Rectal smooth muscle tissue (tissue), 1 donor: ENCODE measurements at regions not wholly inside any gene's neighbourhood (a gene's known extent, or its start where the extent isn't known, plus 50 kb on each side); places are given as distances from the start of the nearest gene placed in this dataset.

Experiments used
- H3K27ac ChIP-seq: one replicate; pipeline ENCODE4 v1.7.0; 2013; ENCODE audit warnings: low read depth, low read length, inconsistent platforms
- H3K27me3 ChIP-seq: one replicate; pipeline ENCODE4 v1.7.0; 2013; ENCODE audit warnings: low read length; ENCODE audit not compliant: control insufficient read depth, insufficient read depth
- H3K36me3 ChIP-seq: one replicate; pipeline ENCODE4 v1.7.0; 2013; ENCODE audit warnings: low read length; ENCODE audit not compliant: control insufficient read depth, insufficient read depth
- H3K4me1 ChIP-seq: one replicate; pipeline ENCODE4 v1.7.0; 2013; ENCODE audit warnings: low read length; ENCODE audit not compliant: control insufficient read depth, insufficient read depth
- H3K4me3 ChIP-seq: one replicate; pipeline ENCODE4 v1.7.0; 2013; ENCODE audit warnings: low read length
- H3K9ac ChIP-seq: one replicate; pipeline ENCODE4 v1.7.0; 2013; ENCODE audit warnings: low read length

GRCh38 chr14:87059060-87059839 lies 933.7 kb downstream of the GALC start:
- Histone ChIP-seq H3K4me3 (no peak overlapping the region), H3K4me1 (no peaks in the 10 kb centered on the region), H3K36me3 (no peaks in the 10 kb centered on the region), H3K27ac (no peak overlapping the region), H3K27me3 (no peaks in the 10 kb centered on the region), H3K9ac (no peak overlapping the region)

DNA sequence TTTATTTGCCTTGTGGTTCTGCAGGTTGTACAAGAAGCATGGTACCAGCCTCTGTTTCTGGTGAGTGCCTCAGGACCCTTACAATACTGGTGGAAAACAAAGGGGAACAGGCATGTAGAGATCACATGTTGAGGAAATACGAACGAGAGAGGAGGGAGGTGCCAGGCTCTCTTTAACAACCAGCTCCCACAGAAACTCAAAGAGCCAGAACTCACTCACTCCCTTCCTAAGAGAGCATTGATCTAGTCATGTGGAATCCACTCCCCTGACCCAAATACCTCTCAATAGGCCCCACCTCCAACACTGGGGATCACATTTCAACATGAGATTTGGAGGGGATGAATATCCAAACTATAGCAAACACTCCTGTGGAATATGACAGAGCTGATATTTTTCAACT lies 938.0 kb downstream of the GALC start:
- Histone ChIP-seq H3K27me3 (no peaks in the 10 kb centered on the region), H3K36me3 (no peaks in the 10 kb centered on the region), H3K4me3 (no peak overlapping the region), H3K9ac (no peak overlapping the region), H3K27ac (no peak overlapping the region), H3K4me1 (no peaks in the 10 kb centered on the region)

DNA sequence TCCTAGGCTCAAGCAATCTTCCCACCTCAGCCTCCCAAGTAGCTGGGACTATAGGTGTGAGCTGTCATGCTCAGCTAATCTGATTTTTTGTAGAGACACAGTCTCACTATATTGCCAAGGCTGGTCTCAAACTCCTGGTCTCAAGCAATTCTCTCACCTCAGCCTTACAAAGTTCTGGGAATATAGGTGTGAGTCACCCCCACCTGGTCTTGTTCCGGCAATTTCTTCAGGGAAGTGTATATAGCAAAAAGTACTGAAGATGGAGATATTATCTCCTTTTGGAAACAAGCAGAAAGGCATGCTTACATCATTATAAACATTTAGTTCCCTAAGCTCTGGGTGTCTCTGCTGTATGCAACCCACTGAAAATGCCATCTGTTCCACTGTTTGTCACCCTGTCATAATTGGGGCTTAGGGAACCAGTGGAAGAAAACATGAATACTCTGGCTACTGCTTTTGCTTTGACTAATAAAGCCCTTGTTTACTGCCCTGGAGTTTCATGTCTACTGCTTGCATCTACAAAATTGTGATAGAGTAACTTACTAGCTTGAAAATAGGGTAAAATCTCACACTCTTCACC lies 940.2 kb downstream of the GALC start:
- no peaks in the 10 kb centered on the region for H3K4me1 ChIP-seq
- no peak overlapping the region for H3K4me3 ChIP-seq
- H3K9ac ChIP-seq = no peak overlapping the region
- H3K27me3 ChIP-seq = no peaks in the 10 kb centered on the region
- no peaks in the 10 kb centered on the region for H3K36me3 ChIP-seq
- H3K27ac ChIP-seq = no peak overlapping the region

GRCh38 chr14:87050421-87050820 lies 942.6 kb downstream of the GALC start:
- no peaks in the 10 kb centered on the region for H3K36me3 ChIP-seq
- no peak overlapping the region for H3K9ac ChIP-seq
- no peak overlapping the region for H3K4me3 ChIP-seq

DNA sequence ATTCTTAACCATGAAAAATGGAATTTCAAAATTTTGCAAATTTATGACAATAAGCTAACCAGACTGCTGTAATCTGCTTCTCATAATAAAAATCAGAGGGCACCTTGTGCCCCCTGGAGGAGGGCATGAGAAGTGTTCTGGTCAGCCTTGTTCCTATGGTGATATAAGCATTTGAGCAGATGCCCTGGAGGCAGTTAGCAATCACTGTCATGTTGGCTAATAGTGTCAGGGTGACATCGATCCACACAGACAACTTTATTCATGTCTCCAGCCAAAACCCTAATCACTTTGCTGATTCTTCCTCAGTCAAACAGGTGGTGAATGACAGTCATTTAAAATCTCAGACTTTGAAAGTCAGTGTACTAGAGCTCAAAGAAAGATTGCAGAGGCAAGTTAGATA lies 943.0 kb downstream of the GALC start:
- Histone ChIP-seq H3K4me3 (no peak overlapping the region), H3K27me3 (no peaks in the 10 kb centered on the region), H3K36me3 (no peaks in the 10 kb centered on the region), H3K9ac (no peak overlapping the region), H3K27ac (no peak overlapping the region), H3K4me1 (no peaks in the 10 kb centered on the region)

More at GRCh38 chr14:87050421-87050820, 942.6 kb downstream of the GALC start:
- no peaks in the 10 kb centered on the region for H3K27me3 ChIP-seq
- no peaks in the 10 kb centered on the region for H3K4me1 ChIP-seq
- no peak overlapping the region for H3K27ac ChIP-seq

GRCh38 chr14:87046960-87047359 lies 946.0 kb downstream of the GALC start:
- no peak overlapping the region for H3K27ac ChIP-seq
- no peak overlapping the region for H3K4me3 ChIP-seq
- no peak overlapping the region for H3K9ac ChIP-seq
- no peaks in the 10 kb centered on the region for H3K36me3 ChIP-seq
- no peaks in the 10 kb centered on the region for H3K27me3 ChIP-seq
- no peaks in the 10 kb centered on the region for H3K4me1 ChIP-seq

DNA sequence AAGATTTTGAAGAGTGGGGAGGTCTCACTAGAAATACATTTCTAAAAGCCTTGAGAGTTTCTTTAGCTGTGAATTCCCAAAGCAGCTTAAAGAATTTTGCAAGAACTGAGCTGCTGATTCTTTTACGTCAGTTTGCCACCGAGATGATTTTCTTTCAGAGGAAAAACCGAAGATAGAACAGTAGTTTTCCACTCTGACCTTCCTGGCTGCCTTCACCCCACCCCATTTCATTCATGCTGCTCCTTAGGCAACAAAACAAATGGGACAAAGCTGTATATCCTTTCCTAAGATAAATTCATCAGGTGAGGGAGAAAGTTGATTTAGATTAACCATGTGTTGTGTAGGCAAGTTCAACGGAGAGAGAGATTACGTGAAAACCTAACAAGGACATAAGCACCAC lies 947.0 kb downstream of the GALC start:
- Histone ChIP-seq H3K9ac (no peak overlapping the region), H3K36me3 (no peaks in the 10 kb centered on the region), H3K4me1 (no peaks in the 10 kb centered on the region), H3K4me3 (no peak overlapping the region), H3K27me3 (no peaks in the 10 kb centered on the region), H3K27ac (no peak overlapping the region)

- H3K27ac ChIP-seq = no peak overlapping the region
- H3K27me3 ChIP-seq = no peaks in the 10 kb centered on the region
- no peak overlapping the region for H3K4me3 ChIP-seq
- no peaks in the 10 kb centered on the region for H3K4me1 ChIP-seq
- H3K36me3 ChIP-seq = no peaks in the 10 kb centered on the region
- no peak overlapping the region for H3K9ac ChIP-seq
Observed at GRCh38 chr14:87045246-87045645, 947.7 kb downstream of the GALC start.

- Histone ChIP-seq H3K27ac (no peak overlapping the region), H3K9ac (no peak overlapping the region), H3K27me3 (no peaks in the 10 kb centered on the region), H3K4me1 (no peaks in the 10 kb centered on the region), H3K36me3 (no peaks in the 10 kb centered on the region), H3K4me3 (no peak overlapping the region)
Observed at GRCh38 chr14:87044807-87045206, 948.2 kb downstream of the GALC start.

- no peak overlapping the region for H3K4me3 ChIP-seq
- no peaks in the 10 kb centered on the region for H3K36me3 ChIP-seq
- H3K4me1 ChIP-seq = no peaks in the 10 kb centered on the region
- H3K27me3 ChIP-seq = no peaks in the 10 kb centered on the region
- no peak overlapping the region for H3K27ac ChIP-seq
- no peak overlapping the region for H3K9ac ChIP-seq
Observed at GRCh38 chr14:87043667-87044200, 949.2 kb downstream of the GALC start.

GRCh38 chr14:87042354-87042753 lies 950.6 kb downstream of the GALC start:
- no peak overlapping the region for H3K9ac ChIP-seq
- no peaks in the 10 kb centered on the region for H3K4me1 ChIP-seq
- no peaks in the 10 kb centered on the region for H3K36me3 ChIP-seq
- H3K27ac ChIP-seq = no peak overlapping the region
- no peak overlapping the region for H3K4me3 ChIP-seq
- H3K27me3 ChIP-seq = no peaks in the 10 kb centered on the region

- Histone ChIP-seq H3K27me3 (no peaks in the 10 kb centered on the region), H3K9ac (no peak overlapping the region), H3K36me3 (no peaks in the 10 kb centered on the region), H3K4me1 (no peaks in the 10 kb centered on the region), H3K4me3 (no peak overlapping the region), H3K27ac (no peak overlapping the region)
Observed at GRCh38 chr14:87041290-87042020, 951.5 kb downstream of the GALC start.
